ENCODE measurements at regions not wholly inside any gene's neighbourhood (a gene's known extent, or its start where the extent isn't known, plus 50 kb on each side); places are given as distances from the start of the nearest gene placed in this dataset.
"Not testable (repeated sequence)": the region's sequence is repeated elsewhere in the genome, so short reads cannot be mapped to it uniquely, and the experiment has no call there.

DNA sequence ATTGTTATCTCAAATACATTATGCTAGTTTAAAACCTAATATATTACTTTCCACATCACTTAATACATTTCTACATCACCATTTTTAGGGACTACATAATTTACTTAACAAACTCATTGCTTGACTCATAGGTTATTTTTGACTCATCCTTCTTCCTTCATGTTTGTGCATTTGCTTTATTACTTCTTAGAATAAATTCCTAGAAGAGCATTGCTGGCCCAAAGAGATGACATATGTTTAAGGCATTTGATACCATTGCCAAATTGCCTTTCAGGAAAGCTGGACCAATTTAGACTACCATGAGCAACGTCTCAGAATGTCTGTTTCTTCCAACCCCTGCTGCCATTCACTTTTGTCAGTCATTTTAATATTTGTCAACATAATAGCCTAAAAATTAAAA, 905.8 kb downstream of the IGSF11 start:
- ATAC-seq (ENCODE audit: low read depth) (no peak), DNase-seq (no peak)
- Mint-ChIP-seq H3K36me3 (no peaks in the 10 kb centered on the region), H3K27ac (no peak overlapping the region), H3K9me3 (no peaks in the 10 kb centered on the region), H3K4me3 (no peak overlapping the region), H3K4me1 (no peaks in the 10 kb centered on the region), H3K27me3 (no peaks in the 10 kb centered on the region)
- POLR2A ChIA-PET: no interaction called here

DNA sequence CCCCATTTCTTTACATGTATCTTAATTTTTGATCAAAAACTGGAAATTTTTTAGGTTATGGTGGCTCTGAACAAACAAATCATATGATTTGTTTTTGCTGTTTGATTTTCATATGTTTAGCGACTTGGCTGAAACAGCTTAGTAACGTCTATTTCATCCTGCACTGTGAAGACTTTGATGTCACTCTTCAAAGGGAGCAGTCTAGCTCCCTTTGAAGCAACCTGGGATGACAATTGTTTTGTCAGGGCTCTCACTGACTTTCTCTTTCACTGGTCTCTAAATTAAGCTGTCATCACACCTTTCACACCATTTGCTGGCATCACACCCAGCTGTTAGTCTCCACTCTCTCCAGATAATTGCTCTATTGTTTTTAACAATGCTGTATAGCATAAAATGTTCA, 896.9 kb downstream of the IGSF11 start:
- POLR2A ChIA-PET: no interaction called here
- no peaks in the 10 kb centered on the region for H3K27me3 Mint-ChIP-seq
- no peaks in the 10 kb centered on the region for H3K4me1 Mint-ChIP-seq
- no peak overlapping the region for H3K27ac Mint-ChIP-seq
- peaks cover 7% of the 10 kb centered on the region for H3K9me3 Mint-ChIP-seq
- DNase-seq: no peak
- no peak for ATAC-seq (ENCODE audit: low read depth)
- H3K4me3 Mint-ChIP-seq: no peak overlapping the region
- H3K36me3 Mint-ChIP-seq: no peaks in the 10 kb centered on the region

DNA sequence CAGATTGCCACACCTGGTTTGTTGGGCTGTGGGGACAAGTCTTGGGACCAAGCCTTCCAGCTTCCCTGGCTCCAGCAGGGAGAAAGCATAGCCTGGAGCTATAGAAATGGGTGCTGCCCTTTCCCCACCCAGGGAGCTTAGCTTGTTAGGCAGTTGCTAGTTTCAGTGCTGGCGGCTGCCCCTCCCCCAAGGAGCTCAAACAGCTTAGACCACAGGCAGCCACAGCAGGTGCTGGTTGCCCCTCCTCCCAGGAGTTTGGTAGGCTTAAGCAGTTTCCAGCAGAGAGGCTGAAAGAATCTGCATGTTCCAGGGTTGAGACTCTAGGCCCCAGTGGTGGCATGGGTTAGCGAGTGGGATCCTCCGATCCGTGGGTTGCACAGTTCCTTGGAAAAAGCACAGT, 889.7 kb downstream of the IGSF11 start:
- DNase-seq: no peak
- H3K27me3 Mint-ChIP-seq: no peaks in the 10 kb centered on the region
- ATAC-seq (ENCODE audit: low read depth): no peak
- POLR2A ChIA-PET: no interaction called here
- no peak overlapping the region for H3K27ac Mint-ChIP-seq
- no peak overlapping the region for H3K4me3 Mint-ChIP-seq
- peaks cover 14% of the 10 kb centered on the region for H3K9me3 Mint-ChIP-seq
- H3K4me1 Mint-ChIP-seq: no peaks in the 10 kb centered on the region
- H3K36me3 Mint-ChIP-seq: no peaks in the 10 kb centered on the region

DNA sequence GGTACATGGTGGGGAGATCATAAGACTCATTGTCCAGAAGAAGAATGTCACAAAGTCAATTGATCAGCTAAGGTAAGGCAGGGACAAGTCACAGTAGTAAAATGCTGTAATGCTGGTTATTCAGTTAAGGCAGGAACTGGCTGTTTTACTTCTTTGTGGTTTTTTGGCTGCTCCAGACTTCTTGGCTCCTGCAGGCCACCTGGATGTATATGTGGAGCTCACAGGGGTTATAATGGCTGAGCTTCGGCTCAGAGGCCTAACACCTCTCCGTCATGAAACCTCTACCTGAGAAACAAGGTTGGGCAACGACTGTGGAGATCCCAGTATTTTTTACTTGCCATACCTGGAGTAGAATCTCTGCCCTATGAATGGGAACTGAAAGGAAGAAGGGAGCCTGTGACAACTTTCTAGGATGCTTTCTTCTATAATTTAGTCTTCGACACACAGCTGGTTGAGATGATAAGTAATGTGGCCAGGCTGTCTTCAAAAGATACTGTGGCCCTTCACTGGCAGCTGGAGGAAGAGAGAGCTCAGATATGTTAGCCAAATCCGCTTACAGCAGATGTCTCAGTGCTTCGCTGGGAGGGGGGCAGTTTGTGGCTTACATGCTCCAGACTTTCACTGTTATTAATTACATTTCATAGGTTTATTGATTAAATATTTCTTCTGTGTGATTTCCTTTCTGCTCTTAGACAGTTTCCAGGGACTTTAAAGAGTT, 887.8 kb downstream of the IGSF11 start:
- H3K36me3 Mint-ChIP-seq: no peaks in the 10 kb centered on the region
- no peak overlapping the region for H3K27ac Mint-ChIP-seq

DNA sequence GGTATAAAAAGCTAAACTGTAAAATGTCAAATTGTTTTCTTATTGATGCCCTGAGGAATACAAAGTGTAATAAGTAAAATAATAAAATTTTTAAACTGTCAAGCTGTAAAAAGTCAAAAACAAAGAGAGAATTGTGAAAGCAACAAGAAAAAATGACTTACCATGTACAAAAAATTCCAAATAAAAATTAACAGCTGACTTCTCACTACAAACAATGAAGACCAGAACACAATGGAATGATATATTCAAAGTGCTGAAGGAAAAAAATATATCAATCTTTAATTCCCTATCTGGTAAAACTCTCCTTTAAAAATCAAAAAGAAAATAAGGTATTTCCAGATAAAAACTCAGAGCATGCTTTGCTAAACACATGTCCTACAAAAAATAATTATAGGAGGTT, 883.5 kb downstream of the IGSF11 start:
- Mint-ChIP-seq H3K27ac (no peak overlapping the region), H3K27me3 (no peaks in the 10 kb centered on the region), H3K9me3 (peaks cover 4% of the 10 kb centered on the region), H3K4me3 (no peak overlapping the region), H3K36me3 (no peaks in the 10 kb centered on the region), H3K4me1 (no peaks in the 10 kb centered on the region)
- DNase-seq (no peak), ATAC-seq (ENCODE audit: low read depth) (no peak)
- POLR2A ChIA-PET: no interaction called here

More for the DNA sequence above, 887.8 kb downstream of the IGSF11 start:
- ATAC-seq (ENCODE audit: low read depth): no peak
- DNase-seq: no peak
- H3K4me1 Mint-ChIP-seq: no peaks in the 10 kb centered on the region
- POLR2A ChIA-PET: no interaction called here
- H3K4me3 Mint-ChIP-seq: no peak overlapping the region
- H3K27me3 Mint-ChIP-seq: no peaks in the 10 kb centered on the region
- peaks cover 14% of the 10 kb centered on the region for H3K9me3 Mint-ChIP-seq

DNA sequence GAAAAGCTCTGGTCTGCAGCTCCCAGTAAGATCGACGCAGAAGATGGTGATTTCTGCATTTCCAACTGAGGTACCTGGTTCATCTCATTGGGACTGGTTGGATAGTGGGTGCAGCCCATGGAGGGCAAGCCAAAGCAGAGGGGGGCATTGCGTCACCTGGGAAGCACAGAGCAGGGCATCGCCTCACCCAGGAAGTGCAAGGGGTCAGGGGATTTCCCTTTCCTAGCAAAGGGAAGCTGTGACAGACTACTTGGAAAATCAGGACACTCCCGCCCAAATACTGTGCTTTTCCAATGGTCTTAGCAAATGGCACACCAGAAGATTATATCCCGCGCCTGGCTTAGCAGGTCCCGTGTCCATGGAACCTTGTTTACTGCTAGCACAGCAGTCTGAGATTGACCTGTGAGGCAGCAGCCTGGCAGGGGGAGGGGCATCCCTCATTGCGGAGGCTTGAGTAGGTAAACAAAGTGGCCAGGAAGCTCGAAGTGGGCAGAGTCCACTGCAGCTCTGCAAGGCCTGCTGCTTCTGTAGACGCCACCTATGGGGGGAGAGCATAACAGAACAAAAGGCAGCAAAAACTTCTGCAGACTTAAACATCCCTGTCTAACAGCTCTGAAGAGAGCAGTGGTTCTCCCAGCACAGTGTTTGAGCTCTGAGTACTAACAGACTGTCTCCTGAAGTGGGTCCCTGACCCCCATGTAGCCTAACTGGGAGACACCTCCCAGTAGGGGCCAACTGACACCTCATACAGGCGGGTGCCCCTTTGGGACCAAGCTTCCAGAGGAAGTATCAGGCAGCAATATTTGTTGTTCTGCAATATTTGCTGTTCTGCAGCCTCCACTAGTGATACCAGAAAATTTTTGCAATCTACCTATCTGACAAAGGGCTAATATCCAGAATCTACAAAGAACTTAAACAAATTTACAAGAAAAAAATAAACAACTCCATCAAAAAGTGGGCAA, 871.7 kb downstream of the IGSF11 start:
- ATAC-seq (ENCODE audit: low read depth); H3K9me3 Mint-ChIP-seq; H3K4me1 Mint-ChIP-seq; DNase-seq; H3K36me3 Mint-ChIP-seq; POLR2A ChIA-PET; H3K4me3 Mint-ChIP-seq; H3K27ac Mint-ChIP-seq; H3K27me3 Mint-ChIP-seq: not testable (repeated sequence)

DNA sequence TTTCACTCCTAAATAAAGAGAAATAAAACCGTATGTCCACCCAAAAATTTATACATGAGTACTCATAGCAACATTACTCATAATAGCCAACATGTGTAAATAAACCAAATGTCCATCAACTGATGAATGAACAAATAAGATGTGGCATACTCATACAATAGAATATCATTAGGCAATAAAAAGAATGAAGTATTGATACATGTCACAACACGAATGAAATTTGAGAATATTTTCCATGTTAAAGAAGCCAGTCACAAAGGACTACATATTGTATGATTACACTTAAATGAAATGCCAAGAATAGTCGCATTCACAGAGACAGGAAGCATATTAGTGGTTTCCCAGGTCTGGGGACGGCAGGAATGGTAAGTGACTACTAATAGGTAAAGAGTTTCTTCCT, 869.2 kb downstream of the IGSF11 start:
- no peaks in the 10 kb centered on the region for H3K36me3 Mint-ChIP-seq
- H3K4me3 Mint-ChIP-seq: no peak overlapping the region
- DNase-seq (no peak), ATAC-seq (ENCODE audit: low read depth) (no peak)
- POLR2A ChIA-PET: no interaction called here
- H3K27ac Mint-ChIP-seq: no peak overlapping the region
- H3K9me3 Mint-ChIP-seq: peaks cover 1% of the 10 kb centered on the region
- H3K4me1 Mint-ChIP-seq: no peaks in the 10 kb centered on the region
- H3K27me3 Mint-ChIP-seq: no peaks in the 10 kb centered on the region

DNA sequence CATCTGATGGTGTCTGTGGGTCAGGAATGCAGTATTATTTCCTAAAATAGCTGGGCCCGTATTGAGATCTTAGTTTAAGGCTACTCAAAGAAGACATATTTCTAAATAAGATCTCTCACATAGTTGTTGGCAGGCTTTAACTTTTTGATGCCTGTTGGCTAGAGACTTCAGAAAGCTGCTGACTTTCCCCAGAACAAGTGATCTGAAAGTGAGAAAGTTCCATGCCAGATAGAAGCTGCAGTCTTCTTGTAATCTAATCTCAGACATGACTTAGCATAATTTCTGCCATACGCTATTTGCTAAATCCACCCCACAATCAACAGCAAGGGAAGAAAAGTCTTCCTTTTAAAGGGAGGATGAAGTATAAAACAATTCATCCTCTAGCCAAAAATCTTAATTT, 867.1 kb downstream of the IGSF11 start:
- ATAC-seq (ENCODE audit: low read depth): no peak
- no peak overlapping the region for H3K27ac Mint-ChIP-seq
- H3K4me1 Mint-ChIP-seq: no peaks in the 10 kb centered on the region
- no peak overlapping the region for H3K4me3 Mint-ChIP-seq
- DNase-seq: no peak
- POLR2A ChIA-PET: no interaction called here
- no peaks in the 10 kb centered on the region for H3K36me3 Mint-ChIP-seq
- H3K9me3 Mint-ChIP-seq: peaks cover 6% of the 10 kb centered on the region
- no peaks in the 10 kb centered on the region for H3K27me3 Mint-ChIP-seq

DNA sequence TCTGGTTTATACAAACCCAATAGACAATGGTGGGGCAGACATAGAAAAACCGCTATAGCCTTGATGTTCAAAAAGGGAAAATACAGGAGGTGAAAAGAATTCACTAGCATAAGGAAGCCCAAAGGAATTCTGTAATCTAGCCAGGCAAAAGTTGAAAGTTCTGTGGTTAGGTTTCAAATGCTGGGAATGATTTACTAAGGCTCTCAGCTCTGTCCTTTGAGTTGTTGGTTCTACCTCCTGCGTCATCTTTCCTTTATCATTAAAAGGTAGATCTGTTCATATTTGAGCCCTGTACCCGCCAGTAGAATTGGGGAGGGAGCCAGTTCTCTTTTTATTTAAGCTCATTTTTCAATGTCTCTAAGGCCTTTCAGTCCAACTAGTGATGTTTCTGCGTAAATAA, 866.5 kb downstream of the IGSF11 start:
- Mint-ChIP-seq H3K4me1 (no peaks in the 10 kb centered on the region), H3K27me3 (no peaks in the 10 kb centered on the region), H3K4me3 (no peak overlapping the region), H3K27ac (no peak overlapping the region), H3K36me3 (no peaks in the 10 kb centered on the region), H3K9me3 (peaks cover 6% of the 10 kb centered on the region)
- DNase-seq: no peak
- POLR2A ChIA-PET: no interaction called here
- no peak for ATAC-seq (ENCODE audit: low read depth)

DNA sequence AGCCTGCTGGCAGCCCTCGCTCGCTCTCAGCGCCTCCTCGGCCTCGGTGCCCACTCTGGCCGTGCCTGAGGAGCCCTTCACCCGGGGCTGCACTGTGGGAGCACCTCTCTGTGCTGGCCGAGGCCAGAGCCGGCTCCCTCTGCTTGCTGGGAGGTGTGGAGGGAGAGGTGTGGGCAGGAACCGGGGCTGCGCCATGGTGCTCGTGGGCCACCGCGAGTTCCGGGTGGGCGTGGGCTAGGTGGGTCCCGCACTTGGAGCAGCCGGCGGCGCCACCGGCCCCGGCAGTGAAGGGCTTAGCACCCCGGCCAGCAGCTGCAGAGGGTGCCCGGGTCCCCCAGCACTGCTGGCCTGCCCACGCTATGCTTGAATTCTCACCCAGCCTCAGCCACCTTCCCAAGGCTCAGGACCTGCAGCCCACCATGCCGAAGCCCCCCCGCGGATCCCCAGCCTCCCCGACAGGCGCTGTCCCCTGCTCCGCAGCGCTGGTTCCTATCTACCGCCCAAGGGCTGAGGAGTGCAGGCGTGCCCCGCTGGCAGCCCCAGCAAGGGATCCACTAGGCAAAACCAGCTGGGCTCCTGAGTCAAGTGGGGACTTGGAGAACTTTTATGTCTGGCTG, 863.3 kb downstream of the IGSF11 start:
- POLR2A ChIA-PET: no interaction called here
- no peak for ATAC-seq (ENCODE audit: low read depth)
- no peak overlapping the region for H3K27ac Mint-ChIP-seq
- peaks cover 6% of the 10 kb centered on the region for H3K9me3 Mint-ChIP-seq
- no peak for DNase-seq
- no peaks in the 10 kb centered on the region for H3K36me3 Mint-ChIP-seq
- H3K4me3 Mint-ChIP-seq: no peak overlapping the region
- H3K27me3 Mint-ChIP-seq: no peaks in the 10 kb centered on the region
- no peaks in the 10 kb centered on the region for H3K4me1 Mint-ChIP-seq

DNA sequence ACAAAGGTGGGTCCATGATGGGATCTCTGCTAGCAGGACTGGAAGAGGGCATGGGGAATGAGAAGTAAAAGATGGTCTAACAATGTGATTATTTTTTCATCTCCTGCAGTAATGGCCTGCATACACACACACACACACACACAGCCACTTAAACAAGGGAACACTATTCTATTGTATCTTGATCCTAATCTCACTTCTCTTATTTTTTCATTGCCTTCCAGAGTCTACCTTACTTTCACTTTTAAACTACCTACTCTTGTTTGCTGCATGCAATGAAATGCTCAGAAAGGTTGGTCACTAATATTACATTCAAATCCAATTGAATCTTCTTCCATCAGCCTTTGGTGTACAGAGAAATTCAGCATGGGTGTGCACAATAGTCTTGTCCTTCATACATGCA, 853.8 kb downstream of the IGSF11 start:
- peaks cover 3% of the 10 kb centered on the region for H3K9me3 Mint-ChIP-seq
- H3K4me1 Mint-ChIP-seq: no peaks in the 10 kb centered on the region
- POLR2A ChIA-PET: no interaction called here
- no peaks in the 10 kb centered on the region for H3K27me3 Mint-ChIP-seq
- no peak for ATAC-seq (ENCODE audit: low read depth)
- no peak for DNase-seq
- no peaks in the 10 kb centered on the region for H3K36me3 Mint-ChIP-seq
- H3K4me3 Mint-ChIP-seq: no peak overlapping the region
- no peak overlapping the region for H3K27ac Mint-ChIP-seq

DNA sequence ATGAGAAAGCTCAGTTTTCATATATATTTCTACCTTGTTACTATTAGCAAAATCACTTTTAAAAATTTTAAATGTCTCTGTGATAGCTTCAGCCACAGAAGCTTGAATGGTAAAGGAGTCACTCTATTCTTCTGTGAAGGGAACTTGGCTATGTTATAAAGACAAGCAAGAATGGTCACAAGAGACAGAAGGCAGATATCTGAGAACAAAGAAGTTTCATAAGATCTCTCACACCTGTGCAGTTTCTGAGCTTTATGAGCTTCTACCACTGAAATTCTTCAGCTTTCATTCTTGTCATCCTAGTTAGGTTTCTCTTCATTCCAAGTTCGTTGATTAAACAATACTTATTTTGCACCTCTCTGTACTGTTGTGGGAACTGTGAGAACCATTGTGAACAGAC, 853.4 kb downstream of the IGSF11 start:
- Mint-ChIP-seq H3K27ac (no peak overlapping the region), H3K27me3 (no peaks in the 10 kb centered on the region), H3K36me3 (no peaks in the 10 kb centered on the region), H3K4me3 (no peak overlapping the region), H3K4me1 (no peaks in the 10 kb centered on the region), H3K9me3 (peaks cover 3% of the 10 kb centered on the region)
- ATAC-seq (ENCODE audit: low read depth) (no peak), DNase-seq (no peak)
- POLR2A ChIA-PET: no interaction called here

DNA sequence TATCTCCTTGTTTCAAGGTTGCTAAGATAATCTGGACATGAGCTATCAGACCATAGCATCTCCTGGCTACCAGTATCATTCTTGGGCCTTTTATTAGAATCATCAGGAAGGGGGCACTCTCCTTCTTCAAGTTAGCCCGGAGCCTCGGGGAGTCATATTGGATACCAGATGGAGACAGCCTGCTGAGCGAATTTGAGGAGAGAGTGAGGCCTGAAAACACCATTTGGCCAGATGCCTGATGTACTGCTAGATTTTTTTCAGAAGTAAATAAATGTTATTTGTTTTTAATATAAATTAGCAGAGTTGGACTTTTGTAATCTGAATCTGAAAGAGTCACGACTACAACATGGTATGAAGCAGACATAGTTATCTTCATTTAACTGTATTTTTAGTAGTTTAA, 848.6 kb downstream of the IGSF11 start:
- Mint-ChIP-seq H3K27ac (no peak overlapping the region), H3K4me3 (no peak overlapping the region)

DNA sequence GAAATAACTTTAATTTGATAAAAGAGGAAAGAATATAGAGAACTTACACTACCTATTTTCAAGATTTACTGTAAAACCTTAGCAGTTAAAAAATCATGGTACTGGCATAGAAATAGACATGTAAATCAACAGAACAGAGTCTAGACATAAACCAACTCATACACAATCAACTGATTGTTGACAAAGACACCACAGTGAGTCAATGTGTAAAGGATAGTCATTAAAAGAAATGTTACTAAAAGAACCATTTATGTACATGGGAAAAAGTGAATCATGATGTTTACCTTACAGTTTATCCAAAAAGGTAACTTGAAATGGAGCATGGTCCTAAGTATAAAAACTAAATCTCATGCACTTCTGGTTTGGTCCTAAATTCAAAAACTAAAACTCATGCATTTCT, 847.4 kb downstream of the IGSF11 start:
- Mint-ChIP-seq H3K4me1 (no peaks in the 10 kb centered on the region), H3K27ac (no peak overlapping the region), H3K27me3 (no peaks in the 10 kb centered on the region), H3K36me3 (no peaks in the 10 kb centered on the region), H3K4me3 (no peak overlapping the region), H3K9me3 (peaks cover 9% of the 10 kb centered on the region)
- no peak for DNase-seq
- no peak for ATAC-seq (ENCODE audit: low read depth)
- POLR2A ChIA-PET: no interaction called here

More for the DNA sequence above, 848.6 kb downstream of the IGSF11 start:
- DNase-seq (no peak), ATAC-seq (ENCODE audit: low read depth) (no peak)
- peaks cover 4% of the 10 kb centered on the region for H3K9me3 Mint-ChIP-seq
- H3K36me3 Mint-ChIP-seq: no peaks in the 10 kb centered on the region
- H3K4me1 Mint-ChIP-seq: no peaks in the 10 kb centered on the region
- H3K27me3 Mint-ChIP-seq: no peaks in the 10 kb centered on the region
- POLR2A ChIA-PET: no interaction called here
